ENCODE measurements at regions not wholly inside any gene's neighbourhood (a gene's known extent, or its start where the extent isn't known, plus 50 kb on each side); places are given as distances from the start of the nearest gene placed in this dataset.

DNA sequence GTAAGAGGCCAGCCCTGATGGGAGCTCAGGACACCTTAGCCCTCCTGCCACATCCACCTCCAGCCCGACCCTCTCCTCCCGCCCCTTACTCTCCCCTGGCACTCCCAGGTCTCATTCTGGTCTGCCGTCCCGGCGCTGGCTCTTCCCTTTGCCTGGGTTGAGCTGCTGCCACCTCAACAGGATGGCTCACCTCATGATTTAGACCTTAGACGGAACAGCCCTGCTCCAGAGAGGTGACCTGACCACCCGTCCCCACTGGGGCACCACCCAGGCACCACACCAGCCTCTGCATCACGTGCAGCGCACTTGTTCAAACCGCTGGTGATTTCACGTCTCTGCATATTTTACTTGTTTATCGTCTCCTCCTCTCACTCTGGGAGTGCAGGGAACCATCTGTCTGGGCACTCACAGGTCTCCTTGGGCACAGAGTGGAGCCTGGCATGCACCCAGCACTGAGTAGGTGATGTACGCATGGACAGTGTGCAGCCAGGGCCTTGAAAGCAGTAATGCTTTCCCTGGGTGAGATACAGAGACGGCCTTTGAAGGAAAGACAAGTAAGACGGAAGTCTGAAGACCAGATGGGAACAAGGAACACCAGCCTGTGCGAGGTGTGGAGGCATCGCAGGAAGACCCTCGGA, 183.1 kb downstream of the KATNAL1 start:
- TF ChIP-seq KDM5A (IDR thresholded peaks at IDR 0.05) (no peak), MAFK (IDR thresholded peaks at IDR 0.05; ENCODE audit: partially characterized antibody) (no peak), CEBPB (IDR thresholded peaks at IDR 0.05) (no peak), POLR2A (IDR thresholded peaks at IDR 0.05; ENCODE audit: low read length) (no peak), KDM1A (IDR thresholded peaks at IDR 0.05; ENCODE audit: low read depth) (no peak), BHLHE40 (IDR thresholded peaks at IDR 0.05; ENCODE audit: low read depth, low read length) (no peak), SMC3 (IDR thresholded peaks at IDR 0.05) (no peak)
- TF ChIP-seq, protein P1, sequence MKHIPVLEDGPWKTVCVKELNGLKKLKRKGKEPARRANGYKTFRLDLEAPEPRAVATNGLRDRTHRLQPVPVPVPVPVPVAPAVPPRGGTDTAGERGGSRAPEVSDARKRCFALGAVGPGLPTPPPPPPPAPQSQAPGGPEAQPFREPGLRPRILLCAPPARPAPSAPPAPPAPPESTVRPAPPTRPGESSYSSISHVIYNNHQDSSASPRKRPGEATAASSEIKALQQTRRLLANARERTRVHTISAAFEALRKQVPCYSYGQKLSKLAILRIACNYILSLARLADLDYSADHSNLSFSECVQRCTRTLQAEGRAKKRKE (CRISPR knock-in tag; IDR thresholded peaks at IDR 0.05; ENCODE audit: low read depth): no peak
- TF ChIP-seq, protein P2, sequence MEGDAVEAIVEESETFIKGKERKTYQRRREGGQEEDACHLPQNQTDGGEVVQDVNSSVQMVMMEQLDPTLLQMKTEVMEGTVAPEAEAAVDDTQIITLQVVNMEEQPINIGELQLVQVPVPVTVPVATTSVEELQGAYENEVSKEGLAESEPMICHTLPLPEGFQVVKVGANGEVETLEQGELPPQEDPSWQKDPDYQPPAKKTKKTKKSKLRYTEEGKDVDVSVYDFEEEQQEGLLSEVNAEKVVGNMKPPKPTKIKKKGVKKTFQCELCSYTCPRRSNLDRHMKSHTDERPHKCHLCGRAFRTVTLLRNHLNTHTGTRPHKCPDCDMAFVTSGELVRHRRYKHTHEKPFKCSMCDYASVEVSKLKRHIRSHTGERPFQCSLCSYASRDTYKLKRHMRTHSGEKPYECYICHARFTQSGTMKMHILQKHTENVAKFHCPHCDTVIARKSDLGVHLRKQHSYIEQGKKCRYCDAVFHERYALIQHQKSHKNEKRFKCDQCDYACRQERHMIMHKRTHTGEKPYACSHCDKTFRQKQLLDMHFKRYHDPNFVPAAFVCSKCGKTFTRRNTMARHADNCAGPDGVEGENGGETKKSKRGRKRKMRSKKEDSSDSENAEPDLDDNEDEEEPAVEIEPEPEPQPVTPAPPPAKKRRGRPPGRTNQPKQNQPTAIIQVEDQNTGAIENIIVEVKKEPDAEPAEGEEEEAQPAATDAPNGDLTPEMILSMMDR (IDR thresholded peaks at IDR 0.05): no peak
- TF ChIP-seq, protein P3, sequence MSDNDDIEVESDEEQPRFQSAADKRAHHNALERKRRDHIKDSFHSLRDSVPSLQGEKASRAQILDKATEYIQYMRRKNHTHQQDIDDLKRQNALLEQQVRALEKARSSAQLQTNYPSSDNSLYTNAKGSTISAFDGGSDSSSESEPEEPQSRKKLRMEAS (IDR thresholded peaks at IDR 0.05): no peak

All from A549 (cell line).